GM18519 (cell line): ENCODE measurements at regions not wholly inside any gene's neighbourhood (a gene's known extent, or its start where the extent isn't known, plus 50 kb on each side); places are given as distances from the start of the nearest gene placed in this dataset.
"Not testable (repeated sequence)": the region's sequence is repeated elsewhere in the genome, so short reads cannot be mapped to it uniquely, and the experiment has no call there.

Source experiments
- ATAC-seq: cut with Tn5 transposase; IDR thresholded peaks from one replicate; pipeline ENCODE4 v1.9.1; 2021; ENCODE audit warnings: mild to moderate bottlenecking, moderate library complexity; ENCODE audit not compliant: unreplicated experiment, low FRiP score

DNA sequence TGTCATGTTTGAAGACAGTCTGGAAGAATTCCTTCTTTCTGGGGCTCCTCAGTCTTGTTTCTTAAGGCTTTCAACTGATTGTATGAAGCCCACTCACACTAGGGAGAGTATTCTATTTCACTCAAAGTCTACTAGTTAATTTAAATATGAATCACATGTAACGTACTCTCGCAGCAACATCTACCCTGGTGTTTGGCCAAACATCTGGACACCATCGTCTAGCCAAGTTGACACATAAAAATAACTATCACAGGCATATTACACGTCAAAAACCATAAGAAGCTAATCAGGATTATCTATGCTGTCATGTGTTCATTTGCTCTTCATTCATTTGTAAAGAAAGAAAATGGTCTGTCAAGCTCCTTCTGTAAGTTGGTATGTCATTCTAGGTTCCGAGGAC, 787.4 kb downstream of the KCNJ2 start:
- ATAC-seq = no peak

GRCh38 chr17:70961341-70961740, 792.0 kb downstream of the KCNJ2 start:
- ATAC-seq = no peak

- ATAC-seq = no peak
Observed at GRCh38 chr17:70968302-70968701, 799.0 kb downstream of the KCNJ2 start.

DNA sequence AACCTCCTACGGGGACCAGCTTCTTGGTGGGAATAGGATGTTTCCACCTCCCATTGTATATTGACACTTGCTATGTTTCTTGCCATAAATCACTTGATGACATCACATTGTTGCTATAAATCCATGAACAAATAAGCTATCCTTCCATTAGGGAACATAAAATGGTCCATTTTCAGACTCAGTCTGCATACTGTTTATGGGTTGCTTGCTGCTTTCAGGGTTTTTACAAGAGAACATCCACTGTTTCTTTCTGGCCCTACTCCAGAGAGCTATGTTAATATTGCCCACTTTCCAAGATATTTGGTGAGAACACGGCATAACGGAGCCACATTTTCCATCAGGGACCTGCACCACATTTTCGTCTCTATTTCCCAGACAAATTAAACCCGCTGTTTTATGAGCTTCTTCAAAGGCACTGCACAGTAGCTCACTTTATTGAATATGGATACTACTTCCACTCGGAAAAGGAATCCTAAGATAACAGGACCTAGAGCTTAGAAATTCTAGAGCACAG, 800.2 kb downstream of the KCNJ2 start:
- ATAC-seq = no peak

GRCh38 chr17:70976447-70976846, 807.1 kb downstream of the KCNJ2 start:
- ATAC-seq = no peak

DNA sequence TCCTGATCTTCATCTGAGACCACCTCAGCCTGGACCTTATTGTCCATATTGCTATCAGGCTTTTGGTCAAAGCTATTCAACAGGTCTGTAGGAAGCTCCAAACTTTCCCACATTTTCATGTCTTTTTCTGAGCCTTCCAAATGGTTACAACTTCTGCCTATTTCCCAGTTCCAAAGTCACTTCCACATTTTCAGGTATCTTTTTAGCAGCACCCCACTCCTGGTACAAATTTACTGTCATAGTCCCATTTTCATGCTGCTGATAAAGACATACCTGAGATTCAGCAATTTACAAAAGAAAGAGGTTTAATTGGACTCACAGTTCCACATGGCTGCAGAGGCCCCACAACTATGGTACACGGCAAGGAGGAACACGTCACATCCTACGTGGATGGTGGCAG, 815.5 kb downstream of the KCNJ2 start:
- no peak for ATAC-seq

DNA sequence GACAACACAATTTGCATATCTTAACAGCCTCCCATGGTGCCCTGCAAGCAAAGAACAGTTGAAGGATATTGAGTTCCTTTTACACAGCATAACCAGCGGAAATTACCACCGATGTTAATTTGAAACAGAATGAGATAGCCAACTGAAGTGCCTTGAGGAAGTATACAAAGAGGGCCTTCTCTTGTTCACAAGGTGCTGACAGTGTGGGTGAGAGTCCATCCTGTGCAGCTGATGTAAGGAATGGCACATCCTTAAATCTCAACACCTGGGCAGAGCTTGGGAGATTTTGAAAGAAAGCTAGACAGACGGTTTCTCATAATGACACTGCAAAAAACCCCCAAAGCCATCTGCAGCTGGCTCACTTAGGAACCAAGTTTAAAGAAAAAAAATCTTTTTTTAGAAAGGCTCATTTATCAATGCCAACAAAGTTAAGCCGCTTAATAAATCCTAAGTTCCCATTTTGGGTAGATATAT, 818.6 kb downstream of the KCNJ2 start:
- peak; percentile 67 for ATAC-seq

- no peak for ATAC-seq
Observed at GRCh38 chr17:70988622-70989021, 819.3 kb downstream of the KCNJ2 start.

DNA sequence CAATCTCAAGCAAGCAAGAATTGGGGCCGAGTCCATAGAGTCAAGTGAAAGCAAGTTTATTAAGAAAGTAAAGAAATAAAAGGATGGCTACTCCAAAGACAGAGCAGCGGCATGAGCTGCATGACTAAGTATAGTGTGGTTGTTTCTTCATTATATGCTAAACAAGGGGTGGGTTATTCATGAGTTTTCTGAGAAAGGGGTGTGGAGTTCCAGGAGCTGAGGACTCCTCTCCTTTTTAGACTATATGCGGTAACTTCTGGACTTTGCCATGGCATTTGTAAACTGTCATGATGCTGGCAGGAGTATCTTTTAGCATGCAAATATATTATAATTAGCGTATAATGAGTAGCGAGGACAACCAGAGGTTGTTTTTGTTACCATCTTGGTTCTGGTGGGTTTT, 819.9 kb downstream of the KCNJ2 start:
- no peak for ATAC-seq

- no peak for ATAC-seq
Observed at GRCh38 chr17:70994194-70994593, 824.9 kb downstream of the KCNJ2 start.

DNA sequence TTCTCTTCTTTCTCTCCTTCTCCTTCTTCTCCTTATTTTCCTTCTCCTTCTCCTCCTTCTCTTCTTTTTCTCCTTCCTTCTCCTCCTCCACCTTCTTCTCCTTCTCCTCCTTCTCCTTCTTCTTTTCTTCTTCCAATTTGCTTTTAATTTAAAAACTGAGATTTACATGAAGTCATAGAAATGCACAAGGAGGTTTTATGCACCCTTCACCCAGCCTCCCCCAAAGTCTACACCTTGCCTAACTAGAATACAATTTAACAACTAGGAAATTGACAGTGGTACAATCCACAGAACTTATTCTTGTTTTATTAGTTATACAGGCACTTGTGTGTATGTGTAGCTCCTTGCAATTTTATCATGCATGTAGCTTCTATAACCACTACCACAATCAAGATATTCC, 826.7 kb downstream of the KCNJ2 start:
- no peak for ATAC-seq

GRCh38 chr17:71003736-71004135, 834.4 kb downstream of the KCNJ2 start:
- ATAC-seq = no peak

- no peak for ATAC-seq
Observed at GRCh38 chr17:71004413-71004812, 835.1 kb downstream of the KCNJ2 start.

- ATAC-seq = no peak
Observed at GRCh38 chr17:71011391-71011790, 842.1 kb downstream of the KCNJ2 start.

DNA sequence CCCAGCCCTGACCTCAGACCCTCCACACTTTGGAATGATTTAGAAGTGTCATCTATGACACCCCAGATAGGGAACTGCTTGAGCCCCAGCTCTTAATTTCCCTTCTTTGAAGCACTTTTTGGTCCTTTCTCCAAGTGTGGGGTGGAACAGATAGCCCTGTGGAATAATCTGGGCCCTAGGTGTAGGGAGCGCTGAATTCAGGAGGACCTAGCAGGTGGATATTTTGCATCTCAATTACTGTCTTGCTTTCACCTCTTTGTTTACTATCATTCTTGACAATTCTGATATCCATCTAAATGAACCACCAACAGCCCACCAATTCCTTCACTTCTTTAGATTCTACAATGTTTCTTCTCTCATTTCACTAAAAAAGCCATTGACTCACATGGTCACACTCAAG, 850.4 kb downstream of the KCNJ2 start:
- ATAC-seq = no peak

DNA sequence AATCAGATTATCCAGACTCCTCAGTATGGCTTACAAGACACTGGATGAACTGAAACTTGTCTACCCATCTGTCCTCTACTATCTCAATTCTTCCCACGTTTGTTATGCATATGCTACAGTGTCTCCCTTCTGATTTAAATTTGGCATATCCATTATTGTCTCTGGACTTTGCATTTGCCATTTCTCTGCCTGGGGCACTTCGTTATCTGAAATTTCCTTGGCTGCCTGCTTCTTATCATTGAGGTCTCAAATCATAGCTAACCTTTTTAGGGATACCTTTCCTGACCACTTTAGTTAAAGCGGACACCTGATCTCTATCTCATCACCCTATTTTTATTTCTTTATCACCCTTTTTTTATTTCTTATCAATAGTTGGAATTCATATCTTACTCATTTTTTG, 853.4 kb downstream of the KCNJ2 start:
- ATAC-seq = no peak

- ATAC-seq = no peak
Observed at GRCh38 chr17:71023249-71024030, 854.1 kb downstream of the KCNJ2 start.

DNA sequence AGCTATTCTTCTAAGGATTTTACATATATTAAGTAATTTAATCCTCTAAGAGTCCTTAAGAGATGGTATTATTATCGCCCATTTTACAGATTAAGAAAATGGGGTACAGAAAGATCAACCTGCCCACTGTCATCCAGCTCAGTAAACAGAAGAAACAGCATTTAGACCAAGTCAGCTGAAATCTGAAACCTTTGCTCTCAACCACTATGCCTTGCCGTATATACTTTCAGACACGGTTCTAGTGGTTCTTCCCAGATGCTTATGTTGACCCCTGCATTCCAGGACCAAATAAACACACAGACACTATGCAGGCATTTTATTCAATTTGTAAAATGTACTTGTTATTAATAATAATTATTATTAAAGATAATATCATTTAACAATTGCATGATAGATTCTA, 854.8 kb downstream of the KCNJ2 start:
- ATAC-seq = no peak

GRCh38 chr17:71024969-71025368, 855.6 kb downstream of the KCNJ2 start:
- no peak for ATAC-seq

GRCh38 chr17:71029246-71029645, 859.9 kb downstream of the KCNJ2 start:
- ATAC-seq = no peak

GRCh38 chr17:71031286-71031685, 862.0 kb downstream of the KCNJ2 start:
- not testable (repeated sequence) for ATAC-seq

DNA sequence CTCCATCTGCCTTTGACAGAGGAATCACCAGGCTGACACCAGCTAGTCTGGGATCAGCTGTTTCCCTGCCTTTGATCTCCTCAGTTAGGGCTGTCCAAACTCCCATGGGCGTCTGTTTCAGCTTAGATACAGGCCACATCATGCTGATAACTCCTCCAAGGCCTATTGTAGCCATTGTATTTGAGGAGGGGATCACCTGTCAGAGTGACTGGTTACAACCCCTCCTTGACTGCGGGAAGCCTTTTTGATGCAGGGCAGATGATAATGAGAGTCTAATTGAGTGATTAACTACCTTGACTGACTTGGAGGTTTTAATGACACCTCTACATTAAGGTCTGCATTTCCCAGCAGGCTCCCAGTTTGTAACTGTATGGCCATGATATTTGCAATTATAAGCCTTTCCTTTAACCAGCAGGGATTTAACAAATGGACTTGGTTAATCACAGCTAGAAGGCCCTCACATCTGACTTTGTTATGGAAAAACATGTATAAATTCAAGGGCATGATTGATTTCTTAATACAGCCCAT, 863.5 kb downstream of the KCNJ2 start:
- no peak for ATAC-seq
